NCI-H524 treated with DMSO at 0.1 percent for 48 hours (cell line): ENCODE measurements at regions not wholly inside any gene's neighbourhood (a gene's known extent, or its start where the extent isn't known, plus 50 kb on each side); places are given as distances from the start of the nearest gene placed in this dataset.

Experiments
- DNase-seq: peaks from one replicate; lab custom pipeline; 2025; lab: John Stamatoyannopoulos, UW

DNA sequence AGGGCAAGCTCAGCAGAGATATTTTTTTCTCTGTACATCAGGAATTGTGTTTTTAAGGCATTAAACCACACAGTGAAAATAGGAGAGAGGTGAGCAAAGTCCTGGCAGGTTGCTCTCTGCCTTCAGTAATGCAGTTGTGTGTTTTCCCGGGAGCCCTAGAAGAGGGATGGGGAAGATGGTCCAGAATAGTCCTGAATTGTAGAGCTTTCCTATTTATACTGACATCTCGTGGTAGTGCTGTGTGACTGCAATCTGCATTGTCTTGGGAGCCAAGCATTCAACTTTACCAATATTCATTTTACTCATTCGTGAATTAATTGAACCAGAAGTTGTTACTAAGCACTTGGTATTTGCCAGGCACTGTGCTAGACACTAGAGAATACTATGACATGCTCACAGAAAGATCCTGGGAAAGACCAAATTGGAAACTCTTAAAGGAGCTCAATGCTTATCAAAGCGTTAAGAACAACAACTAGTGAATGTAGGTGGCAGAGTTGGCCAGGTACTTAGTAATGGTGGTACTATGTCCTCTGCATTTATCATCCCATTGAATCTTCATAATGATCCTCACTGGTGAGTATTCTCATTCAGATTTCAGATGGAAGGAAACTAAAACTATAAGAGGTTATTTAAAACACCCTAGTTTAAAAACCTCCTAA is 214.6 kb downstream of the TRIB2 start:
- no peak for DNase-seq

- no peak for DNase-seq
Observed at GRCh38 chr2:12932192-12932591, 215.5 kb downstream of the TRIB2 start.

DNA sequence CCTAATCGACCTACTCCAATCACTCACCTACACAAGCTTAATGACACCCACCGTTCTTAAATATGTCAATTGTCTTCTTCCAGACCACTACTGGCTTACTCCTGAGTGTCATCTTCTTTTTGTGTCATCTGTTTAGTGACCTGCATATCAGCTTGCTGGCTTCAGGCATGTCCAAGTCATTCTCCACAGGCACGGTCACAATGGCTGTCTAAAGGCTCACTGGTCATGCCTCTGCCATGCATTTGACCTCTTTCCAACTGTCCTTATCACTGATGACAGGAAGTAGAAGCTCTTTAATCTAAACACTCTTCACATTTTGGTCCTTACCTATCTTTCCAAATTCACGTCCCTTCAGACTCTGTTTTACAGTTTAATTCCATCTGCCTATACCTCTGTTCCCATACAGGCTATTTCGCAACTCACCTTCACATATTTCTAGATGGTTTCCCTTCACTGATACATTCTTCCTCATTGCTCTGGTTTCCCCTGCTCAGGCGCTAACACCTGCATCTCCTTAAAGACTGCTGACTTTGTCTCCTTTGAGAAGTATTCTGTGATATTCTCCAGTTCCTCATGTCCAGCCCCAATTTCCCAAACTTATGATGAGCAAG is 217.5 kb downstream of the TRIB2 start:
- DNase-seq = no peak

- no peak for DNase-seq
Observed at GRCh38 chr2:12935222-12935621, 218.5 kb downstream of the TRIB2 start.

DNA sequence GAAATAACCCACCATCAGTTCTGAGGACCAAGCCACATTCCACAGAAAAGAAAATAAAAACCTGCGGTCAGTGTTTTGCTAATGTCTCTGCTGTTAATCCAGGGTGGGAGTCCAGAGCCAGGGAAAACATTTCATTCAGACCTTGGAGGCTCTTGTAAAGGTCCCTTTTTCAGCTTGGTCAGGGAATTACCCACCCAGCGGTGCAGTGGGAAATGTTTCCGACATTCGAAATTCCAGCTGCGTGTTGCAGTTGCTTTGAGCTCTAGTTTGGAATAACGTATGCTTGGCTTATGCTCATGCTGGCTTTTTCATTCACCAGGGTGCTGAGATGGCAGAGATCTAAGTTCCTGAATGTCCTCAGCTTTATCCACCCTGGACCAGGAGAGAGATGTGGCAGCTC is 219.1 kb downstream of the TRIB2 start:
- DNase-seq = no peak

DNA sequence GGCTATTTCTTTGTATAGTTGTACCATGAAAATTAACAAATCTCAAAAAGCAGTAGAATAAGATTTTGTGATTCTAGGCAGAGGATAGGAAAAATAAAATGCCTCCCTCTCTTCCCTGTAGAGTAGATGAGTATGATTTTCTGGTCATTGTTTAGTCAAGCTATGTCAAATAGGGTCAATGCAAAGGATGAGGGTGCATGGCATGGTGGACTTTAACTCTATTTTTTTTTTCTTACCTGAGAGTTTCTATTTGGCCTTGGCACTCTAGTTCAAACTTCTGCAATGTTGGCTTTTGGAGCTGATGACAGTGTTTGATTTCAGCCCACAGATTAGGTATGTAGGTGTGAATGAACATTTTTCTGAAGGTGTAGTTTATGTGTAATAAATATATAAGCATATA is 224.5 kb downstream of the TRIB2 start:
- no peak for DNase-seq

DNA sequence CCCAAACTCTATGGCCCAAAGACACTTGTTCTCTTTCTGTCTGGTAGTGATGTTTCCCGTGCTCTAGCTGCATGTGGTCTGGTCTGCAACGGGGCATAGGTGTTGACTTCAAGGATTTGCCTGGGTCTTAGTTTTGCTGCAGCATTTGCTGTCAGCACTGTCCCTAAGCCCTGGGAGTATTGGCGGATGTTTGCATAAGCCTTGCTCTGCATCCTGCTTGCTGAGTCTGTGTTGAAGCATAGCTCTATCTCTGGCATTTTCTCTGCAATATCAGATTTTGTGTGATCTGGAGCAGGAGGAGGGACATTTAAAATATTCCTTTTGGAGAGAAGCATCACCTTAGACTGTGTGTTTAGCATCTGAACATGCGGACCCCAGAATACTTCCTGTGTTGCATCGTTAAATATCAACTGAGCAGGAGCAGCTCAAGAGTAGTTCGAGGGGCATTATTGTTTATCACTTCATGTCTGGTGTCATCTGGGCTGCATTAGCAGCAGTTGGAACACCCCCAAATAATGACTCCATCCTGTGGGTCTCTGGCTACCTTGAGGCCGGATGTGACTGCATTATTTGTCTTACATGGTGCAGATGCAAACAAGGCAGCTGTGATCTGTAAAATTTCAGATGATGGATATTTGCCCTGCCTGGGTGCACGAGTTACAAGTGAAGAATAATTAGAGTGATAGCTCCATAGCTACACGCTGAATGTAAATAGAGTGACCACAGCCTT is 231.7 kb downstream of the TRIB2 start:
- DNase-seq = no peak

- no peak for DNase-seq
Observed at GRCh38 chr2:12948961-12949353, 232.2 kb downstream of the TRIB2 start.

DNA sequence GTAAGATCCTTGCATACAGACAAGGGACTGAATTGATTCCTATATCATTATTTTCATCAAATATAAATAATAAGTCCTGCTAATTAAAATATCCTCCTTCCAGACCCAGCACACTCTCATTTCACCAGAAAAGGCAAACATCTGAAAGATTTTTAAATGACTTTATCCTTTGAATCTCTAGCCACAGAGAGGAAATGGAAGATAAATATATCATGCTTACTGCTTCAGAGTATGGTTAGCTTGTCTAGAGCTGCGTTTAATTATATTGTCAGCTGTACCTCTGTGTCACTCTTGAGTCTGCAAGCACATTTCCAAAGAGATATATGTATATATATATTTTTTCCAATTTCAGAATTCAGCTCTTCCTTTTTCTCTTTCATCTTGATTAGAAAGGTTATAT is 232.7 kb downstream of the TRIB2 start:
- DNase-seq = no peak

GRCh38 chr2:12950174-12950573 is 233.4 kb downstream of the TRIB2 start:
- no peak for DNase-seq

DNA sequence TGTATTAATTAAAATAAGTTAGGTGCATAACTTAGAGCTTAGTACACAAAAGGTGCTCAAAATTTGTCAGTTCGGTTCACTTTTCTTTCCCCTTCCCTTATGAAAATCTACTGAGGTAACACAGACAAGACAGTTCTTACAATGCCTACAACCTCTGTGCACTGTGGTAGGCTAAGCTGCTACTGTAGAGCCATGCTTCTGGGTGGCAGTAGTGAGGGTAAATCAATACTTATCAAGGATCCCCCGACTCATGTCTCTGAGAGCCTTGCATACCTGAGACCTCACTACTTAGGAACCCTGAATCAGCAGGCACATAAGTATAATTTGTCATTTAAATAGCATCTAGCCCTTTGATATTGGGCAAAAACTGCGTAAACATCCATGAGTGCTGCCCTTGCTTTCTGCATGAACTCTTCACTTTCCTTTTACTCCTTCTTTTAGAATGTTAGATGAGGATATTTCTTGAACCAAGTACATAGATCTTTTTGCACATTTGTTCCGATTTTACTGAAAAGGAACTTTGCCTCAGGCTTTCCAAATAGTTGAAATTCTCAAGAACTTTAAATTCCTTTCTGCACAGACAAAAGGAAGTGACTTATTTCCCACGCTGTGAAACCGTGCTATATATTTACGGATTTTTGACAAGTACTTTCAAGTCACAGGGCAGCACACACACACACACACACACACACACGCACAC is 234.4 kb downstream of the TRIB2 start:
- DNase-seq = no peak

GRCh38 chr2:12951657-12951973 is 234.9 kb downstream of the TRIB2 start:
- DNase-seq = no peak

- DNase-seq = no peak
Observed at GRCh38 chr2:12953596-12953995, 236.9 kb downstream of the TRIB2 start.

GRCh38 chr2:12955864-12956263 is 239.1 kb downstream of the TRIB2 start:
- no peak for DNase-seq

GRCh38 chr2:12957251-12957650 is 240.5 kb downstream of the TRIB2 start:
- no peak for DNase-seq

DNA sequence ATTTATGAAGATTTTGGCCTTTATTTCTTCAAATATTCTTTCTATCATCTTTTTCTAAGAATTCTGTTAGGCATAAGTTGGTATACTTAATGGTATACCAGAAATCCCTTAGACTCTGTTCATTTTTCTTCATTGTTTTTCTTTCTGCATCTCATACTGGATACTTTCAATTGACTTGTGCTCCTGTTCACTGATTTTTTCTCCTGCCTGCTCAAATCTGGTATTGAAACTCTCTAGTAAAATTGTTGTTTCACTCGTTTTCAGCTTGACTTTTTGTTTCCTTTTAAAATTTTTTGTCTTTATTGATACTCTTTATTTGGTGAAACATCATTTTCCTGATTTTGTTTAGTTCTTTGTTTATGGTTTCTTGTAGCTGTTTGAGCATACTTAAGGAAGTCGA is 243.2 kb downstream of the TRIB2 start:
- no peak for DNase-seq

DNA sequence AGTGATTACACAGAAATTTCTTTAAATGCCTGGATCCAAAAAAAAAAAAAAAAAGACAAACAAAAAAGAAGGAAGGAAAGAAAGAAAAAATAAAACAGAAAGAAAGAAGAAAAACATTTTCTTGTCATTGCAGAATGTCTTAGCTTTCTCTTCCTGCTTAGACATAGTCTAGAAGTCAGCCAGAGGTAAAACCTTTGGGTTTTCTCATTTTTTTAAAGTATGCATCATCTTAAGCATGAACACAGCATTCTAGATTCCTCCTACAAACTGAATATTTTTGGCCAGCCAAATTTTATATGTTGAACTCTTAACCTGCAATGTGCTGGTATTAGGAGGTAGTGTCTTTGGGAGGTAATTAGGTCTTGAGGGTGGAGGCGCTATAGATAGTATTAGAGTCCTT is 243.9 kb downstream of the TRIB2 start:
- no peak for DNase-seq

GRCh38 chr2:12964904-12965539 is 248.3 kb downstream of the TRIB2 start:
- no peak for DNase-seq

- no peak for DNase-seq
Observed at GRCh38 chr2:12965540-12966269, 249.0 kb downstream of the TRIB2 start.

- no peak for DNase-seq
Observed at GRCh38 chr2:12967804-12968203, 251.1 kb downstream of the TRIB2 start.

DNA sequence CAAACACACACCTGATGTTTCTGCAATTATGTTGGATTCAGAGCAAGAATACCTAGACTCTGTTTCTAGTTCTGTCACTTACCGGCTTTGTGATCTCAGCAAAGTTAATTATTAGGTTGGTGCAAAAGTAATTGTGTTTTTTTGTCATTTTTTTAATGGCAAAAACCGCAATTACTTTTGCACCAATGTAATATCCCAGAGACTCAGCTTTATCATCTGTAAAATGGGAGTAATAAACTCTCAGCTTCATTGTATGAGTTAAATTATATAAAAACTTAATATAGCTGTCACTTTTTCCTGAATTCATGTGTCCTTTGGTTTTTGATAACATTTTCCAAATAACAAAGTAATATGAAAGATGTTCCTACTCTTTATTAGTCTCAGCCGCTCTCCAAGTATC is 251.7 kb downstream of the TRIB2 start:
- no peak for DNase-seq

DNA sequence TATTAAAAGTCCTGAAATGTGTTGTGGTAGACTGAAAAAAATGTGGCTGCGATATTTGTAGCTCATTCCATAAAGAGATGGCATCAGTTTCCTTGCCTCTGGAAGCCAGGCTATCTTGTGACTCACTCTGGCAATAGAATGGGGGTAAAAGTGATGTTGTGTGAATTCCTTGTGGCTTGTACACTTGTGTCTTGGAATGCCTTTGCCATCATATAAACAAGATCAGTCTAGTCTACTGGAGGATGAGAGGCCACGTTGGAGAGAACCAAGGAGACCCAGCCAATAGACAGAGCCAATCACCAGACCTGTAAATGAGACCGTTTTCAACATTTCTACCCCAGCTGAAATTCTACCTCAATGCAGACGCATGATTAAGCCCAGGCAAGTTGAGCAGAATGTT is 254.1 kb downstream of the TRIB2 start:
- DNase-seq = no peak
